VCaP (cell line): ENCODE measurements at regions not wholly inside any gene's neighbourhood (a gene's known extent, or its start where the extent isn't known, plus 50 kb on each side); places are given as distances from the start of the nearest gene placed in this dataset.

Experiments used
- H3K27ac ChIP-seq: fragments of 450-650 bp; 2 replicates; pipeline ENCODE4 v1.5.1; 2017
- CTCF ChIP-seq: fragments of 450-650 bp; conservative IDR thresholded peaks from 2 replicates; pipeline ENCODE4 v1.5.1; 2017; ENCODE audit warnings: mild to moderate bottlenecking, moderate library complexity

- H3K27ac ChIP-seq, result no peak overlapping the region
- no peak for TF ChIP-seq CTCF
Measured at GRCh38 chr6:115053169-115053860, 710.5 kb upstream of the HS3ST5 start.

- no peak overlapping the region for H3K27ac ChIP-seq
- TF ChIP-seq CTCF, result no peak
Measured at GRCh38 chr6:115016593-115016992, 673.8 kb upstream of the HS3ST5 start.

GRCh38 chr6:115004982-115005381 is 662.2 kb upstream of the HS3ST5 start:
- no peak for TF ChIP-seq CTCF
- no peak overlapping the region for H3K27ac ChIP-seq

- TF ChIP-seq CTCF, result no peak
- H3K27ac ChIP-seq, result no peak overlapping the region
Measured at GRCh38 chr6:115004204-115004603, 661.4 kb upstream of the HS3ST5 start.

GRCh38 chr6:115001731-115002350 is 659.0 kb upstream of the HS3ST5 start:
- no peak overlapping the region for H3K27ac ChIP-seq

GRCh38 chr6:115000736-115001135 is 657.9 kb upstream of the HS3ST5 start:
- TF ChIP-seq CTCF, result no peak

More at GRCh38 chr6:115001731-115002350, 659.0 kb upstream of the HS3ST5 start:
- no peak for TF ChIP-seq CTCF

GRCh38 chr6:114998492-114998891 is 655.7 kb upstream of the HS3ST5 start:
- TF ChIP-seq CTCF, result no peak
- H3K27ac ChIP-seq, result no peak overlapping the region

More at GRCh38 chr6:115000736-115001135, 657.9 kb upstream of the HS3ST5 start:
- H3K27ac ChIP-seq, result no peak overlapping the region
